ENCODE measurements at regions not wholly inside any gene's neighbourhood (a gene's known extent, or its start where the extent isn't known, plus 50 kb on each side); places are given as distances from the start of the nearest gene placed in this dataset.

- DNase-seq (ENCODE audit: low spot score) (no peak), ATAC-seq (no peak)
Measured at GRCh38 chr5:31100047-31100575, 93.4 kb upstream of the CDH6 start.

GRCh38 chr5:31098811-31099210 is 94.7 kb upstream of the CDH6 start:
- DNase-seq (ENCODE audit: low spot score) (no peak), ATAC-seq (no peak)

- ATAC-seq (no peak), DNase-seq (ENCODE audit: low spot score) (no peak)
Measured at GRCh38 chr5:31097851-31098250, 95.6 kb upstream of the CDH6 start.

GRCh38 chr5:31096238-31096865 is 97.1 kb upstream of the CDH6 start:
- DNase-seq (ENCODE audit: low spot score): no peak
- ATAC-seq: no peak

DNA sequence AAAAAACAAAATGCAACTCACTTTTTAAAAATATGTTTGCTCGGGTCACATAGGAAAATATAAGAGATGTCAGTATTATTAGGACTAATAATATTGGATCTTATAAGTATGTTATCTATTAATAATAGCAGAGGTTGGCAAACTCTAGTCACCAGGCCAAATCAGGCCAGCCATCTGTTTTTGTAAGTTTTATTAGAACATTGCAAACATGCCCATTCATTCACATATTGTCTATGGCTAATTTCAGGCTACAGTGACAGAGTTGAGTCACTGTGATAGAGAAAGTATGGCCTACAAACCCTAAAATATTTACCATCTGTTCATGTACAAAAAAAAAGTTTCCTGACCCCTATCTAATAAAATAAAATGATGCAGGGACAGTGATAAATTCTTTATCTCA is 97.7 kb upstream of the CDH6 start:
- ATAC-seq: no peak
- no peak for DNase-seq (ENCODE audit: low spot score)

GRCh38 chr5:31091501-31091900 is 102.0 kb upstream of the CDH6 start:
- no peak for ATAC-seq
- DNase-seq (ENCODE audit: low spot score): no peak

GRCh38 chr5:31090467-31090866 is 103.0 kb upstream of the CDH6 start:
- DNase-seq (ENCODE audit: low spot score) (no peak), ATAC-seq (no peak)

DNA sequence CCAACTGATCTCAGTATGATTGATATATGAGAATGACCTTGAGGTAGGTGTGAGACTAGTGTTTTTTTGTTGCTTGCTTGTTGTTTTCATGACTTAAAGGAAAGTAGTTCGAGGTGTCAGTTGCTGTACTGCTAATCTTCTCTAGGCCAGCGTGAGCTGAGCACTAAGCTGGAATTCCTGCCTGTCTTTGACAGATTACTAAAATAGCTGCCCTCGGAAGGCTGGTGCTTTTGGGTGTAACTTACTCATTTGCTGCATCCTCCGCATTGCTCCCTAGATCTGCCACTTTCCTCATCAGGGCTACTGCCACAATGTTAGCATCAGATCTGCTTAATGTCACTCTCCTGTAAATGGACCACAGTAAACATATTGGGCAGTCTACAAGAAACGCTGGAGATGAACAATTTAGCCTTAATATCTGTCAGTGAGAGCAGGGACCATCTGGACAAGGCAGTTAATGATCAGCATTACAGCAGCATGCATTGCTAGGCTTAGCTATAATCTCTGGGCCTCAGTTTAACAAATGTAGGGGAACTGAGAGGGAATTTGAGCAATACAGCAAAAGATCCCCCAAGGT is 106.6 kb upstream of the CDH6 start:
- DNase-seq (ENCODE audit: low spot score) (no peak), ATAC-seq (no peak)

DNA sequence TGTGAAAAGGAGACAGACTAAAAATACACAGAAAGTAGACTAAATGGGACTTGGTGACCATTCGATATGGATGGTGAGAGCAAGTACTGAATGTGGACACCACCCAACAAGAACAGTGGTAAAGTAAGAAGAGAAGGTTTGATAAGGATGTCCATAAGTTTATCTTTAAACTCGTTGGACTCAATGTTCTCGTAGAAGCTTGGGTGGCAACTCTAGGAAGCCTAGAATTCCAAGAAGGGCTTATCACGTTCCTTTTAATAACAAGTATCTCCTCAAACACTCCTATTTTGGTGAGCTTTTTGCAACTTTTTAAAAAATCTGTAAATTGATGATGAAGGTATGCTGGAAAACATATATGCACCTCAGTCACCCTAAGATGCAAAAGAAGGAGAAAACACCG is 108.6 kb upstream of the CDH6 start:
- DNase-seq (ENCODE audit: low spot score): no peak
- no peak for ATAC-seq

GRCh38 chr5:31083364-31083763 is 110.1 kb upstream of the CDH6 start:
- DNase-seq (ENCODE audit: low spot score) (no peak), ATAC-seq (no peak)

DNA sequence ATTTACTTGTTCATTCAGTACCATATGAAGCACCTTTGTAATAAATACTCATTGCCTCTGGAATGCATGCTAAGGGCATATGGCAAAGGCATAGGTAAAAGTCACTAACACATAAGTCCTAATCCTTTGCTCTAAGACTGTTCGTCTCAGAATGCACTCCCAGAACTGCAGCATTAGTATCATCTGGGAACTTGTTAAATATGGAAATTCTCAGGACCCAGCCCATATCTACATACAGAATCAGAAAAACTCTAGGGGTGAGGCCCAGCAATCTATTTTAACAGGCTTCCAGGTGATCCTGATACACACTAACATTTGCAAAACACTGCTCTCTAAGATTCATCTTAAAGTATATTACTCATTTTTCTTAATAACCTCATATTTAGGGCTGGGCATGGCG is 113.8 kb upstream of the CDH6 start:
- ATAC-seq: no peak

DNA sequence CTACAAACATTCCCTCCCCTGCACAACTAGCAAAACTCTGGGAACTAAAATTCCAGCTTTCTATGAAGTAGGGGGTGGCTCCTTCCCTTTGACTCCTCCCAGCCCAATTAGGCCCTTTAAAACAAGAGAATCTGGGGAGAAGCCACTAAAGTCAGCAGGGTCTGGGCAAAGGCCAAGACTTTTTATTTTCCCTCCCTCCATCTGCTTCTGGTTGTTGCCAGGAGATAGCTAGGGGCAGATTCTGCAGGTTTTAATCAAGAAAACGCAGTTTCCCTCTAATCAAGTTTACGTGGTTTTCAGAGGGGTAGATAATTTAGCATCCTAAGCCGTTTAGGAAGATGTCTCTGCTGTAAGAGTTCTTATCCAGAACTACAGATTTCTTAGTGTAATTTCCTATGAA is 114.5 kb upstream of the CDH6 start:
- DNase-seq (ENCODE audit: low spot score) (no peak), ATAC-seq (no peak)

More for the DNA sequence above, 113.8 kb upstream of the CDH6 start:
- no peak for DNase-seq (ENCODE audit: low spot score)

GRCh38 chr5:31075981-31076380 is 117.5 kb upstream of the CDH6 start:
- DNase-seq (ENCODE audit: low spot score) (no peak), ATAC-seq (no peak)

DNA sequence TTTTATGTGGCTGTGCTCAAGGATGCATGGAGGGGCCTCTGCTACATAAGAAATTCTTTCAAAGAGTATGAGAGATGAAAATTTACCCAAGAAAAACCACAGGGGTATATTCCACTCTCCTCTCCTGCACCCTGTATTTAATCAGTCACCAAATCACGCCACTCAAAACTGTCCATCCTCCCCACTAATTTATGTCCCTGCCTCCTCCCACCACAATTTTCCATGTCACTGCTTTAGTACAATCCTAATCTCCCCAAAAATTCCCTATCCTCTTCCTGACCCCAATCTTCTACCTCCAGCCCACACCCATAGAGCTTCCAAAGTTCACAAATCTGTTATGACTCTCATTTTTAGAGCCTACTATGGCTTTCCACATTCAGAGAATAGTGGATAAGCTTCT is 125.2 kb upstream of the CDH6 start:
- DNase-seq (ENCODE audit: low spot score): no peak
- no peak for ATAC-seq

DNA sequence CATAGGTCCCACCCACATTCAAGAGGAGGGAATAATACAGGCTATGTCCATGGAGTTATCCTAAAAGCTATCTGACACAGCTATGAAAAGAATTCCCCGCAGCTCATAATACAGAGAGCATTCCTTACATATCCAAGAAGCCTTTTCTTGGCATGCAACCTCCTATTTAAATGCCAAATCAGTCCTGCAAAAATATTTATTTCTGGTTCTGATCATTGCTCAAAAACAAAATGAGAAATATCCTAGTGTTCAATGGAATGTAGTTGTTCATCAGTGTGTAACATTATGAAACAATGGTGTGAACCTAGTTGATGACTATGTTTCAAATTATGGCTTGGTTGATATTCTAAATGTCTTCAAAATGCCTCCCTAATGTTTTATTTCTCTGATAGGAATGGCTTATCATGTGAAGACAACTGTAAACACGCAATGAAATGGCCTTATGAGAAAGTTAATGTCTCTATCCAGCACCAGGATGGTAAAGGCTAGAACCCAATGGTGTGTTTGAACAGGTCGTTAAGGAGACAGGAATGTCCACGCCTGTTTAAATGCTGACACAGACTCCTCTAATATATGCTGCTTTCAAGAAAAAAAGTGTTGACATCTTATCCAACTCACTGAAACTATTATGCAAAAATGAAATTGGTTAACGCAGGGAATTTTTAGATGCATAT is 126.7 kb upstream of the CDH6 start:
- no peak for DNase-seq (ENCODE audit: low spot score)
- ATAC-seq: no peak

DNA sequence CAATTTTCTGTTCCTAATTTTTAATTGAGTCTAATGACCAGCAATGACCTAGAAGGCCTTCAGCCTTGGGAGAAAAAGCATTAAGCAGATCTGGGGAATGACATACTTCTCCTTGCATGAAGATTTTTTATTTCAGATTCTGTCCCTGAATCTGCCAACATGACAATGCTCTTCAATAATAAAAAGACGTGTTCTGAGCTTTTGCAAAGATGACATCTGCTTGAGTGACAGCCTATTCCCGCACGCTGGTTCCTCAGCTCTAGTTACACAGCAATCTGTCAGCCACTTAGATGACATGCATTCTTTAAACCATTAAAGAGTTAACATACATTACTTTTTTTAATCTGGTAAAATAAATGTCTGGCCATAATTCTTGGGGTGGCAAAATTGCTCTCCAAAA is 129.3 kb upstream of the CDH6 start:
- DNase-seq (ENCODE audit: low spot score) (no peak), ATAC-seq (no peak)

DNA sequence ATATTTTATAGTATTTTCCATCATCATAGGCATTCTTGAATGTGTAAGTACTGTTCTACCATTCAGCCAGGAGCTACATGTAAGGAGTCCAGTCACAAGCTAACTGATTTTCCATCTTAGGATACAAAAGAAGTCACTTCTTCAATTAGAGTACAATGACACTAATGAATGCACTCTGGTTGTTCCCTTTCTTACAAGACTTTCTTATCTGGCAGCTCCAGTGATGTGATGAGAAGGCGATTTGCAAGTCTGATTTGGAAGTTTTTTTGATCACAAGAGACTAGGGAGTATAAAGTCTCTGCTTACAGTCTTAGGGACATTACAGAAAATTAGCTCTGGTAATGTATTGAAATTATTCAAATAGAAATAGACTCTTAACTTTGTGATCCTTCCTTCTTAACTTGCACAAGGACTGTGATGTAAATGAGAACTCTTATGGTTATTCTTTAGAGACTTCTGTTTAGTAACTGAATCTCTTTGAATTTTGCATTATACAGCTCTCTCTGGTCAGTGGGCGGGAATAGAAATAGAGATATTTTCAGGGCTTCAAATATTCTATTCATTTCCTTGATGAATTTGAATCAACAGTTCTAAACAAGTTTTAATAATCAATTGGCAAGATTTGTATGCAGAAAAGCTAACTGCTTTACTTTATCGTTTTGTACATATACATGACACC is 130.4 kb upstream of the CDH6 start:
- DNase-seq (ENCODE audit: low spot score) (no peak), ATAC-seq (no peak)

GRCh38 chr5:31059889-31060288 is 133.6 kb upstream of the CDH6 start:
- DNase-seq (ENCODE audit: low spot score): no peak
- peak; percentile 24 for ATAC-seq

DNA sequence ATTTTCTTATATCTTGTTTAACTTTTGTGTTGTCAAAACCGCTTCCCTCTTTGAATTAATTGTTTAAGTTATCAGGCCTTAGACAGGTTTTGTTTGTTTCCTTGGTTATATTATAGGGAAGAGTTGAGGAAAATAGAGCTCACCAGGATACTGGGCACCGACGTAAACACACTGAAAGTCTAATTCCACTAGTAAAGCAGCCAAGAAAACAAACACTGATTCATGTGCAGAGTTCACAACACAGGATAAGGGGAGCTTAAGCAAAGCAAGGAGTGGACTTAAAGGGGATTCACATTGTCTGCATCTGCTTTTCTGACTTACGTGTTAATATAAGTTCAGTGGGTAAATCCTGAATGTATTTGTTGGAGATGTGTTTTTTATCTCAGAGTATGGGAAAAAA is 139.0 kb upstream of the CDH6 start:
- DNase-seq (ENCODE audit: low spot score) (no peak), ATAC-seq (no peak)

- ATAC-seq (no peak), DNase-seq (ENCODE audit: low spot score) (no peak)
Measured at GRCh38 chr5:31052937-31053658, 140.4 kb upstream of the CDH6 start.

DNA sequence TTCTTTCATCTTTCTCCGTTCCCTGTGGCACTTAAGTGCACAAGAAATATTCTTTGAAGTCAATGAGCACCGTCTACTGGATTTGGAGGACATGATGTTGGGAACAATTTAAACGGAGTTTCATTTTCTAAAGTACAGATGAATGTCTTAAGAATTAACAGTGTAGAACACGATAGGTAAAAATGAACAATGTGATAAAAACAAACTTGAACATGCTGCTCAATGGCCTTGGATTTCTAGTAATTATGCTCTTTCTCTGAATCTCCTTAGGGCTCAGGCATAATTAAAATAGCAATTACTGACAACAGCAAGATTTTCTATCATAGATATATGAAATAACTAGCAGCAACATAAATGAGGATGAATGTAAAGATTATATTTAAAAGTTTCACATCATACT is 142.2 kb upstream of the CDH6 start:
- ATAC-seq: no peak

More for the DNA sequence above, 142.2 kb upstream of the CDH6 start:
- DNase-seq (ENCODE audit: low spot score): no peak
